Stimulated activated CD8-positive, alpha-beta memory T cell treated with anti-CD3 and anti-CD28 coated beads, Interleukin-12 subunit alpha, Interleukin-12 subunit beta, amount 100 ng/mL, for 24 hours (primary cell): ENCODE measurements at regions not wholly inside any gene's neighbourhood (a gene's known extent, or its start where the extent isn't known, plus 50 kb on each side); places are given as distances from the start of the nearest gene placed in this dataset.
"Not testable (repeated sequence)": the region's sequence is repeated elsewhere in the genome, so short reads cannot be mapped to it uniquely, and the experiment has no call there.

Source experiments
- DNase-seq: peaks from one replicate; pipeline ENCODE4 v3.0.0-alpha.2; 2020; ENCODE audit errors: extremely low read depth

GRCh38 chr15:70373439-70373838, 275.7 kb upstream of the TLE3 start:
- not testable (repeated sequence) for DNase-seq

- DNase-seq: not testable (repeated sequence)
Measured at GRCh38 chr15:70367913-70368705, 270.4 kb upstream of the TLE3 start.

GRCh38 chr15:70364023-70364422, 266.3 kb upstream of the TLE3 start:
- not testable (repeated sequence) for DNase-seq

GRCh38 chr15:70362886-70363285, 265.2 kb upstream of the TLE3 start:
- no peak for DNase-seq

GRCh38 chr15:70362350-70362749, 264.6 kb upstream of the TLE3 start:
- no peak for DNase-seq

GRCh38 chr15:70361891-70362290, 264.2 kb upstream of the TLE3 start:
- DNase-seq: no peak

- no peak for DNase-seq
Measured at GRCh38 chr15:70361106-70361505, 263.4 kb upstream of the TLE3 start.

- DNase-seq: no peak
Measured at GRCh38 chr15:70358871-70359647, 261.3 kb upstream of the TLE3 start.

GRCh38 chr15:70358011-70358819, 260.5 kb upstream of the TLE3 start:
- no peak for DNase-seq

- no peak for DNase-seq
Measured at GRCh38 chr15:70357453-70357852, 259.7 kb upstream of the TLE3 start.

GRCh38 chr15:70356919-70357318, 259.2 kb upstream of the TLE3 start:
- no peak for DNase-seq

- DNase-seq: no peak
Measured at GRCh38 chr15:70356062-70356860, 258.5 kb upstream of the TLE3 start.

- DNase-seq: no peak
Measured at GRCh38 chr15:70355275-70355795, 257.6 kb upstream of the TLE3 start.

GRCh38 chr15:70354346-70354905, 256.7 kb upstream of the TLE3 start:
- no peak for DNase-seq

- DNase-seq: no peak
Measured at GRCh38 chr15:70353606-70354345, 256.1 kb upstream of the TLE3 start.

GRCh38 chr15:70351941-70352774, 254.4 kb upstream of the TLE3 start:
- DNase-seq: no peak

- no peak for DNase-seq
Measured at GRCh38 chr15:70351391-70351790, 253.7 kb upstream of the TLE3 start.

- DNase-seq: no peak
Measured at GRCh38 chr15:70348581-70349344, 251.0 kb upstream of the TLE3 start.

- no peak for DNase-seq
Measured at GRCh38 chr15:70348226-70348543, 250.5 kb upstream of the TLE3 start.
